ENCODE measurements at regions not wholly inside any gene's neighbourhood (a gene's known extent, or its start where the extent isn't known, plus 50 kb on each side); places are given as distances from the start of the nearest gene placed in this dataset.

DNA sequence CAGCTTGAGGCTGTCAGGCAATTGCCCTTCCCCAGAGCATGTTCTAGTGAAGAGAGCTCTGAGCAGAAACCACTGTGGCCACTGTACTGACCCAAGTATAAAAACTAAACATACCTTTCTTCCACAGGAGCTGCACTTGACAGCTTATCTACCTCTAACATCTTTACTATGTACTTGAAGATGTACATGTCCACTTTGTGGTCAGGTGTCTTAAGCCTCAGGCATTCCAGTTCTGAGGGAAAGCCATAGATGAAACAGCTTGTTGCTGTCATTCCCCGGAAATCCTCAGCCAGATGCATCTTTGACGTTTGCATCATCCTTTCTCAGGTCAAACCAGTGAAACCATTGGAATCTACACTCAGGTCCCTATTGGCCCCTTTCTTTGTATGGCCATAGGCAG lies 70.4 kb downstream of the CHRM3 start:
- no peak for DNase-seq (ENCODE audit: extremely low read depth, low read depth)
- TF ChIP-seq, protein P1, sequence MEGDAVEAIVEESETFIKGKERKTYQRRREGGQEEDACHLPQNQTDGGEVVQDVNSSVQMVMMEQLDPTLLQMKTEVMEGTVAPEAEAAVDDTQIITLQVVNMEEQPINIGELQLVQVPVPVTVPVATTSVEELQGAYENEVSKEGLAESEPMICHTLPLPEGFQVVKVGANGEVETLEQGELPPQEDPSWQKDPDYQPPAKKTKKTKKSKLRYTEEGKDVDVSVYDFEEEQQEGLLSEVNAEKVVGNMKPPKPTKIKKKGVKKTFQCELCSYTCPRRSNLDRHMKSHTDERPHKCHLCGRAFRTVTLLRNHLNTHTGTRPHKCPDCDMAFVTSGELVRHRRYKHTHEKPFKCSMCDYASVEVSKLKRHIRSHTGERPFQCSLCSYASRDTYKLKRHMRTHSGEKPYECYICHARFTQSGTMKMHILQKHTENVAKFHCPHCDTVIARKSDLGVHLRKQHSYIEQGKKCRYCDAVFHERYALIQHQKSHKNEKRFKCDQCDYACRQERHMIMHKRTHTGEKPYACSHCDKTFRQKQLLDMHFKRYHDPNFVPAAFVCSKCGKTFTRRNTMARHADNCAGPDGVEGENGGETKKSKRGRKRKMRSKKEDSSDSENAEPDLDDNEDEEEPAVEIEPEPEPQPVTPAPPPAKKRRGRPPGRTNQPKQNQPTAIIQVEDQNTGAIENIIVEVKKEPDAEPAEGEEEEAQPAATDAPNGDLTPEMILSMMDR (IDR thresholded peaks at IDR 0.05; ENCODE audit: low read depth, low read length, missing control alignments), result no peak
- no peak overlapping the region for H3K4me3 ChIP-seq (replicated peaks; ENCODE audit: low read depth, low read length)

DNA sequence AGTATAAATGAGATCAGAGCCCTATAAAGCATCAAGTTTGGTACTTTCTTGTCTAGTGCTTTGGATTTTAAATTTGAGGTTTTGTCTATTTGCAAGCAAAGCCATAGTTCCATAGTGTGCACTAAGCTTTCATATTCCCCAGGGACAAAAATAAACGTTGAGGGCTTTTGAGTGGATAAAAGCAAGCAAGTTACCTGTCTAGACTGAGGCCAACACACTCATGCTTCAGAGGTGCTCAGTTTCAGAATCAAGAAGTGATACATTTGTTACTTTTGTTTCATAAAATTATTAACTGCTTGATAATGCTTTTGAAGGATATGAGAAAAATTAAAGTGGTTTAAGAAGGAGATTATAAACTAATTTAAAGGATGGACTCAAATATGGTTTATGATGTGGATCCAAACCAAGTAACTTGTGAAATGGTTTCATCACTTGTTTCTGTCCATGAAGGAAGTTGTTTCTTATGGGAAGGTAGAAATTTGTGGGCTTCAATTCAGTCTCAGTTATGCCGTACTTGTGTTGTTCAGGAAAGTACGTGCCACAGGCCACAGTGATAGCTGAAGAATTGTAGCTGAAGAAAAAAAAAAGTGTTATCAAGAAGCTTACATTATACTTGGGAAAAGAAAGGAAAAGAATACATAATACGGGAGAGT lies 71.2 kb downstream of the CHRM3 start:
- TF ChIP-seq, protein P1 (IDR thresholded peaks at IDR 0.05; ENCODE audit: low read depth, low read length, missing control alignments), result no peak
- no peak for DNase-seq (ENCODE audit: extremely low read depth, low read depth)

GRCh38 chr1:239458144-239458500 lies 71.8 kb downstream of the CHRM3 start:
- TF ChIP-seq, protein P1 (IDR thresholded peaks at IDR 0.05; ENCODE audit: low read depth, low read length, missing control alignments), result no peak
- H3K4me3 ChIP-seq (replicated peaks; ENCODE audit: low read depth, low read length), result no peak overlapping the region
- no peak for DNase-seq (ENCODE audit: extremely low read depth, low read depth)

More for the DNA sequence above, 71.2 kb downstream of the CHRM3 start:
- no peak overlapping the region for H3K4me3 ChIP-seq (replicated peaks; ENCODE audit: low read depth, low read length)

- no peak overlapping the region for H3K4me3 ChIP-seq (replicated peaks; ENCODE audit: low read depth, low read length)
- DNase-seq (ENCODE audit: extremely low read depth, low read depth), result no peak
- TF ChIP-seq, protein P1 (IDR thresholded peaks at IDR 0.05; ENCODE audit: low read depth, low read length, missing control alignments), result no peak
Observed at GRCh38 chr1:239467730-239468129, 81.4 kb downstream of the CHRM3 start.

- TF ChIP-seq, protein P1 (IDR thresholded peaks at IDR 0.05; ENCODE audit: low read depth, low read length, missing control alignments), result no peak
- H3K4me3 ChIP-seq (replicated peaks; ENCODE audit: low read depth, low read length), result no peak overlapping the region
- no peak for DNase-seq (ENCODE audit: extremely low read depth, low read depth)
Observed at GRCh38 chr1:239478069-239478468, 91.7 kb downstream of the CHRM3 start.

GRCh38 chr1:239483391-239483790 lies 97.0 kb downstream of the CHRM3 start:
- TF ChIP-seq, protein P1 (IDR thresholded peaks at IDR 0.05; ENCODE audit: low read depth, low read length, missing control alignments), result no peak
- DNase-seq (ENCODE audit: extremely low read depth, low read depth), result no peak
- no peak overlapping the region for H3K4me3 ChIP-seq (replicated peaks; ENCODE audit: low read depth, low read length)

All from HFF-Myc (cell line).